NCI-H187 (cell line): ENCODE measurements at regions not wholly inside any gene's neighbourhood (a gene's known extent, or its start where the extent isn't known, plus 50 kb on each side); places are given as distances from the start of the nearest gene placed in this dataset.
A peak's percentile ranks its signal among the peaks of the same experiment; 100 is the strongest.
"Not testable (repeated sequence)": the region's sequence is repeated elsewhere in the genome, so short reads cannot be mapped to it uniquely, and the experiment has no call there.

ENCODE experiments used
- DNase-seq, 2 experiments: peaks; one replicate each; lab custom pipeline; 2025; lab: John Stamatoyannopoulos, UW

GRCh38 chr5:154544646-154545045 lies 66.6 kb upstream of the HAND1 start:
- no peak for DNase-seq

DNA sequence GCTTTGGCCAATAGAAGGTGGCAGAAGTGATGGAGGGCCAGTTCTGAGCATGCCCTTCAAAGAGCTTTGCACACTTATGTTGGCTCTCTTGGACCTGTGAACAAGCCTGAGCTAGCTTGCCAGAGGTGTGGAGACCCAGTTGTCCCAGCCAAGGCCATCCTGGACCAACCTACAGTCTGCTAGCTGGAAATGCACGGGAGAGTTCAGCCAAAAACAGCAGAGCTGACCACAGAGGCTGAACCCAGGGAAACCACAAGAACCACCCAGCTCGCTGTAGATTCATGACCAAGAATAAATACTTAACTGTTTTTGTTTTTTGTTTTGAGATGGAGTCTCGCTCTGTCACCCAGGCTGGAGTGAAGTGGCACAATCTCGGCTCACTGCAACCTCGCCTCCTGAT lies 65.4 kb upstream of the HAND1 start:
- no peak for DNase-seq

- no peak for DNase-seq
Measured at GRCh38 chr5:154542581-154542980, 64.6 kb upstream of the HAND1 start.

- no peak for DNase-seq
Measured at GRCh38 chr5:154542000-154542399, 64.0 kb upstream of the HAND1 start.

- DNase-seq, result no peak
Measured at GRCh38 chr5:154541553-154541952, 63.5 kb upstream of the HAND1 start.

DNA sequence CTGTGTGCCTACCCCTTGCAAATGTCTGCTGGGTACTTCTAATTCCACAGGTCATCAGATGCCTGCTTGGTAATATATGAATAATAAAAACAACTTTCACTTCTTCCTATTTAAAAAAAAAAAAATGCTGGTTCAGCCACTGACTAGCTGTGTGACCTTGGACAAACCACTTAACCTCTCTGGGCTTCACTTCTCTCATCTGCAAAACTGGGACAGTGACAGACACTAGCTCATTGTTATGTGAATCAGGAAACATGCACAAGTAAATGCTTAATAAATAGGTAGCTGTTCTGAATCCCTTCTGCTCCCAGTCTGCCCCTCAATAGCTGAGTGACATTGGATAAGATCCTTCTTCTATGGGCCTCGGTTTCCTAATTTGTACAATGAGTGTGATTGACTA lies 62.6 kb upstream of the HAND1 start:
- DNase-seq, result no peak

DNA sequence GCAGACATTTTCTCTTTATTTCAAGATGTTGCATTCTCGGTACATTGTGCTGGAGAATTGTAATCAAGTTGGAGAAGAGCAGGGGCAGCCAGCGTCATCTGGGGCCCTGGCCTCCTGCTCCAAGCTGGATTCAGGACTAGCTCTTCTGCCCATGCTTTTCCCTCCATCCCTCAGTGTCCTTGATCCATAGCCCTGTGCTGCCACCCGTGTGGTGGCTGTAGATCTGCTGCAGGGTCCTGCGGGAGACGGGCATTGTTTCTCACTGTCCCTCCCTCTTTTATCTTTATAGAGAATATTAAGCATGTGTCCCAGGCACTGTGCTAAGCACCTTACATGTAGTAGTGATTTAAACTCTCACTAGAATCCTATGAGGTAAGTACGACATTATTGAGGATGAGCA lies 60.5 kb upstream of the HAND1 start:
- DNase-seq, result no peak

DNA sequence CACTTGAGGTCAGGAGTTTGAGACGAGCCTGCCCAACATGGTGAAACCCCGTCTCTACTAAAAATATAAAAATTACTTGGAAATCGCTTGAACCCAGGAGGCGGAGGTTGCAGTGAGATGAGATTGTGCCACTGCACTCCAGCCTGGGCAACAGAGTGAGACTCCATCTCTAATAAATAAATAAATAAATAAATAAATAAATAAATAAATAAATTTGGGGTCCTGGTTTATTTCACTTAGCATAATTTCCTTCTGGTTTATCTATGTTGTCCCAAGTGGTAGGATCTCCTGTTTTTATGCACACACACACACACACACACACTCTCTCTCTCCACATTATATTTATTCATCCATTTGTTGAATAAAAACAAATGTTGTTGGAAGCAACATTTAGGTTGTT lies 58.4 kb upstream of the HAND1 start:
- DNase-seq, result not testable (repeated sequence)

DNA sequence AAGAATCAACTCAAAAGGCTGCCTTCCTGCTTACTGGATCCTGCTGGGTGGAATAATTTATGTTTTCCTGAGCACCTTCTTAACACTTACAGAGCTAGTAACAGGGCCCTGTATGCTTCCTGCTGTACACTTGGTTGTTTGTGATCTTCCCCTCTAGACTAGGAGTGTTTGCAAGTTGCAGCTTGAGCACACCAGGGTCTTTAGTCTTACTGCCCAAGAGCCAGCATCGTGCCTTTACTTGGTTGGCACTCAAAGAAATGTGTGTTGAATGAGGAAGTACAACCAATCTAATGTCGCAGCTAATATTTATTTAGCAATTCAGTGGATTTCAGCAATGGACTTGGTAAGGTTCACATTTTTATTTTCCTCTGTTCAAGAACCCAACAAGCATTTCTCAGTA lies 57.5 kb upstream of the HAND1 start:
- no peak for DNase-seq

DNA sequence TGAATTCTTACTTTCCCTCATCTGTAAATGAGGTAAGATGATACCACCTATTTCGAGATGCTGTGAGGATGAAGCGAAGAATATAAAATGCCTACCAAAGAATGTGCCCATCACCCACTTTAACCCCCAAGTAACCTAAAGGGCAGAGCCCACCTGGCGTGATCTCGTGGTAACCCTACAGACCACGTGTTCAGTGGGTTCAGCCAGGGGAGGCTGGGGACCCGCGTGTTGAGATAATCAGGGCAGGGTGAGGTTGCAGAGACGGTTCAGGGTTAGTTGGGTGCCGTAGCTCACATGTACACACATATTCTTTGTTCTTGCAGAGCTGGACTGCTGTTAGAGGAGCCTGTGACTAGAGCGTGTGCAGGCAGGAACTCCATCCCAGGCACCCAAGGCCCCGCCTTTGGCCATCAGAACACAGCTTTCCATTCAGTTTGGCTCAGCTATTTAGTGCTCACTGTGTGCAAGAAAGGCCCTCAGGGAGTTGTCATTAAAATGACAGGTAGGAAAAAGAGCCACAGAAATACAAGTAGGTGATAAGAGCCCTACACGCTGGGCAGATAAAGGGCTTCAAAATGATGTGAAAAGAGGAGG lies 56.5 kb upstream of the HAND1 start:
- peak; percentile 56 to 70 for DNase-seq

DNA sequence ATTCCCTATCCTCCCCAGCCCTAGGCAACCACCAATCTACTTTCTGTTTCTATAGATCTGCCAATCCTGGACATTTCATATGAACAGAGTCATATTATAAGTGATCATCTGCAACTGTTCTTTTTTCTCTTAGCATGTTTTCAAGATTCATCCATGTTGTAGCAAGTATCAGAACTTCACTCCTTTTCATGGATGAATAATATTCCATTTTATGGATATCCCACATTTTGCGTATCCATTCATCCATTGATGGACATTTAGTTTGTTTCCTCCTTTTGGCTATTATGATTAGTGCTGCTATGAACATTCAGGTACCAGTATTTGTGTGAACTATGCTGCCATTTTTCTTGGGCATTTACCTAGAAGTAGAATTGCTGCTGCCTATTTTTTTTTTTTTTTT lies 51.3 kb upstream of the HAND1 start:
- DNase-seq, result no peak

DNA sequence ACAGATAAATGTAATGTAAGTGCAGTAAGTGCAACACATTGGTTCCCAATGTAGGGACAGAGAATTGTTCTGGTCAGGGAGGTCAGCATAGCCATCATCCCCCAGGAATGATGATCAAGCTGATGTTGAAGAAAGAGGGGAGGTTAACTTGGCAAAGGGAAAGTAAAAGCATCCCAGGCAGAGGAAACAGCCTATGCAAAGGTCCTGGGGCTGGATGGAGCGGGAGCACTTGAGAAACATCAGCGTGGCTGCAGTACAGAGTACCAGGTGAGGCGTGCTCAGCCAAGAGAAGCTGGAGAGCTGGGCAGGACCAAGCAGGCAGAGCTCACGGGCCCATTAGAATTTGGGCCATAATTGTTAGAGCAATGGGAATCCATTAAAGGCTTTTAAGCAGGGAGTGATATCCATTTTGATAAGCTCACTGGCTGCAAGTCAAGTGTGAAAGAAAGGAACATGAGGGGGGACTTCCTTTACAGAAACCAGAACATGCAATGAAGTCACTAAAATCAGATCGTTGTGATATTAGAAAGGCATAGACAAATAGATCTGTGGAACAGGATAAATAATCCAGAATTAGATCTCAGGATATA lies 50.1 kb upstream of the HAND1 start:
- DNase-seq, result no peak
